ENCODE measurements at regions not wholly inside any gene's neighbourhood (a gene's known extent, or its start where the extent isn't known, plus 50 kb on each side); places are given as distances from the start of the nearest gene placed in this dataset.

GRCh38 chr10:25678666-25679065 lies 255.4 kb upstream of the MYO3A start:
- Histone ChIP-seq H3K27ac (no peak overlapping the region), H3K36me3 (no peaks in the 10 kb centered on the region), H3K4me1 (no peaks in the 10 kb centered on the region), H3K27me3 (no peaks in the 10 kb centered on the region), H3K9me3 (peaks cover 0 to 7% of the 10 kb centered on the region in 2 donors), H3K4me3 (no peak overlapping the region)
- no peak for TF ChIP-seq CTCF (IDR thresholded peaks at IDR 0.05)
- intact Hi-C loops (cut with DNase I), result no loop called here
- ATAC-seq (no peak), DNase-seq (no peak)

DNA sequence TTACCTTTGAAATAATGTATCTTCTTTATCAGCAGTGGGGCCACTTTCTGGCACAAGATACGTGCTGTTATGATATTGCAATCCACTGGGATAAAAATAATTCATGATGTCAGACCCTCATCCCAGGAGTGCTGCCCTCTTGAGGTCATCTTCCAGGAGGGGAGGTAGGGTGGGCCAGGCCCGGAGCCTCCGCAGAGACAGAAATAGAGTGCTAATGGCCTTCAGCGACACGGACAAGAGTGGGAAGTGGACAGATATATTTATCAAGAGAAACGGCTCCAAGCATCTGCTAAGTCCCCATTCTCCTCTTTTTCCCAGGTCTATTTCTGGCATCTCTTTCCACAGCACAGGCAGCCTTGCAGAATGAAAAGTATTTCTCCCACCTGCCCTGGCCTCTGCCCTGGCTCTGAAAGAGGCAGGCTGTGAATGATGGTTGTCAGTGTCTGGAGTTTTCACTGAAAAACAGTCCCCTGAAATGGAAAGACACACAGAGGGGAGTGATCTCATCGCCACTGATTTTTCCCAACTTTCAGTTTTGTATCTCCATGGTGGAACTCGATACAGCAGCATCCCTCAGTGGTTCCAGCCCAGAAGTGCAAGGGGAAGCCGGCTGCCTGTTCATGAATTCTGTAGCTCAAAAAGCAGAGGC lies 251.7 kb upstream of the MYO3A start:
- ATAC-seq, result peak; percentile 57
- H3K36me3 ChIP-seq, result no peaks in the 10 kb centered on the region
- no peaks in the 10 kb centered on the region for H3K27me3 ChIP-seq
- no peak overlapping the region for H3K27ac ChIP-seq
- no peak overlapping the region for H3K4me3 ChIP-seq
- TF ChIP-seq CTCF (IDR thresholded peaks at IDR 0.05), result no peak
- DNase-seq, result peak in 2 of 4 donors; percentile 3 to 43
- no peaks in the 10 kb centered on the region for H3K4me1 ChIP-seq
- intact Hi-C loops (cut with DNase I), result no loop called here
- H3K9me3 ChIP-seq, result no peaks in the 10 kb centered on the region

GRCh38 chr10:25683344-25683743 lies 250.7 kb upstream of the MYO3A start:
- Histone ChIP-seq H3K4me3 (no peak overlapping the region), H3K27ac (no peak overlapping the region), H3K9me3 (no peaks in the 10 kb centered on the region), H3K36me3 (no peaks in the 10 kb centered on the region), H3K4me1 (no peaks in the 10 kb centered on the region), H3K27me3 (no peaks in the 10 kb centered on the region)
- ATAC-seq (no peak), DNase-seq (no peak)
- TF ChIP-seq CTCF (IDR thresholded peaks at IDR 0.05), result no peak
- intact Hi-C loops (cut with DNase I), result no loop called here

DNA sequence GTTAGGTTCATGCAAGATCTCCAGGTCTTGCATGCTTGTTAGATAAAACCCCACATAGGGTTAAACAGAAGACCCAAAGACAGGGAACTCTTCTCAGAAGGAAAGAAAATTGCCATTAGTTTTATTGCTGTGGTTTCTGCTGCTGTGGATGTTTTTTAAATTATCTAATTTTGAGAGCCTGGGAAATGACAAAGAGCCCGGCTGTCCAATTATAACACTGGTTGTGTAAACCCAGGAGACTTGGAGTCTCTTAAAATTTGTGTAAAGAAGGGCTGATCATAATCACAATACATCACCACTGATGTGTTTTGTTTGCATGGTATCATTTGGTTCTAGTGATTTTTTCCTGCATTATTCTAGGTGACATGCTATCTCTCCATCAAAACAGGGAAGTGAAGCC lies 246.5 kb upstream of the MYO3A start:
- no peaks in the 10 kb centered on the region for H3K9me3 ChIP-seq
- H3K4me3 ChIP-seq, result no peak overlapping the region
- DNase-seq (no peak), ATAC-seq (no peak)
- H3K27me3 ChIP-seq, result no peaks in the 10 kb centered on the region
- no peak for TF ChIP-seq CTCF (IDR thresholded peaks at IDR 0.05)
- no peak overlapping the region for H3K27ac ChIP-seq
- intact Hi-C loops (cut with DNase I), result no loop called here
- no peaks in the 10 kb centered on the region for H3K36me3 ChIP-seq
- H3K4me1 ChIP-seq, result no peaks in the 10 kb centered on the region

DNA sequence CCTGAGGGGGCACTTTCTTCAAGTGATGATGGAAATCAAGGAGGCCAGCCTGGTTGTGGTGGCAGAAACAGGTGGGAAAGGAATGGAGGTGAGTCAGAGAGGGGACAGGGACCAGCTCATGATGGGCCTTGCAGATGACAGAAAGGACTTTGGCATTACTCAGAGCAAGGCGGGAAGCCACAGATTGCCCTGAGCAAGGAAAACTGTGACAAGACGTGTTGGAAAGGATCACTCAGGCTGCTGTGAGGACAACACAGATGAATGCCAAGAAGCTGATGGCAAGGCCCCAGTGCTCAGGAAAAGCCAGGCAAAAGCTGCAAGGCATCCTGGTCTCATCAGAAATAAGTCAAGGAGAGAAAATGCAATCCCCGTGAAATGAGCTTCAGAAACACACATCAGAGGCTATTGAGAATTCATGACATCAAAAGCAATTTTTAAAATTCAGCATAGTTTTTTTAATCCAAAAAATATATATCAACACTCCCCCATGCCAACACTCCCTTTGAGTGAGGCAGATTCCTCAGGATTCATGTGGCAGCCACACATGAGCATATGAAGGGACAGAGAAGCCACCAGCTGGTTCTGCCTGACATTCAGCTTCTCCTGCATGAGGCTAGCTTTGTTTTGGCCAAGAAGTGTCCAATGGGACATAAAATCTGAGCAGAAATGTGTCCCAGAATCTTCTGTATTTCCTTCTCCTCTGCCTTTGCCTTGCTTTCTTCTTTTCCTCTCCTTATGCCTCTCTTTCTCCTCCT lies 244.5 kb upstream of the MYO3A start:
- H3K27ac ChIP-seq, result no peak overlapping the region
- ATAC-seq (no peak), DNase-seq (no peak)
- no peaks in the 10 kb centered on the region for H3K9me3 ChIP-seq
- H3K36me3 ChIP-seq, result no peaks in the 10 kb centered on the region
- H3K4me3 ChIP-seq, result no peak overlapping the region
- intact Hi-C loops (cut with DNase I), result no loop called here
- no peaks in the 10 kb centered on the region for H3K27me3 ChIP-seq
- no peaks in the 10 kb centered on the region for H3K4me1 ChIP-seq
- TF ChIP-seq CTCF (IDR thresholded peaks at IDR 0.05), result no peak
